ENCODE measurements at regions not wholly inside any gene's neighbourhood (a gene's known extent, or its start where the extent isn't known, plus 50 kb on each side); places are given as distances from the start of the nearest gene placed in this dataset.

- DNase-seq (ENCODE audit: low spot score): no peak
These were observed 212.1 kb upstream of the FMN2 start for GRCh38 chr1:239879321-239880170.

- no peak for DNase-seq (ENCODE audit: low spot score)
These were observed 208.7 kb upstream of the FMN2 start for GRCh38 chr1:239882967-239883366.

- DNase-seq (ENCODE audit: low spot score): no peak
These were observed 206.9 kb upstream of the FMN2 start for GRCh38 chr1:239884796-239885195.

DNA sequence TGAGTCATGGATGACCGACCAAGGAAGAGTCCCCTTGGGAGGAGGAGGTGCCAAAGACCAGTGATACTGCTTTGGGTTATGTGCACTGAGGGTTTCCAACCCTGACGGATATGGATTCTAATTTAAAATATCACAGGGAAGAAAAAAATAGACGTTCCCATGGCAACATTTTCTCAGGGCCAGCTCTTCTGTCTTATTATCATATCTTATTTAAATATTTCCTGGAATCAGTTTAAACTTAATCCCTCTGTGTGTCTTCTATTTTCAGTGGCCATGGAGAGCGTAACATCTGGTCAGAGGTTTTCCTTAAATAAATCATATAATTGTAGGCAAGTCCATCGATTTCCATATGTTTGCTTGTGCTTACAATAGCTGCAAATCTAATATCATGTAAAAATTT lies 205.4 kb upstream of the FMN2 start:
- DNase-seq (ENCODE audit: low spot score): no peak

DNA sequence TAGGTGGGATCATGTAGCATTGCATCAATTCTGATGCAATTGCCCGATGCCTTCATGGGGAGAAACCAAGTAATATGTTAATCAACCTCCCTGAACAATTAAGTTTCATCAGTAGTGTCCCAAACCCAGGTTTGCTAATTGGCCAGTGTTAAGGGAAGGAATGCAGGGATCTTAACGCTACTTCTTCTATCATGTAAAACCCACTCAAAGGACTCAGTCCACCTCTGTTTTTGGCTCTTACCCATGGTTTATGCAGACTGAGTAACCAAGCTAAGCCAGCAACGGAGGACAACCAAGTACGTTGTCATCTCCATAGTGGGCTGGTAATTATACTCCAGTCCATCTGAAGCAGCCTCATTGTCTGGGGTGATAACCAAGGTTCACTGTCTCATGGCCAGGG lies 203.0 kb upstream of the FMN2 start:
- DNase-seq (ENCODE audit: low spot score): no peak

GRCh38 chr1:239891621-239892358 lies 199.9 kb upstream of the FMN2 start:
- DNase-seq (ENCODE audit: low spot score): no peak

DNA sequence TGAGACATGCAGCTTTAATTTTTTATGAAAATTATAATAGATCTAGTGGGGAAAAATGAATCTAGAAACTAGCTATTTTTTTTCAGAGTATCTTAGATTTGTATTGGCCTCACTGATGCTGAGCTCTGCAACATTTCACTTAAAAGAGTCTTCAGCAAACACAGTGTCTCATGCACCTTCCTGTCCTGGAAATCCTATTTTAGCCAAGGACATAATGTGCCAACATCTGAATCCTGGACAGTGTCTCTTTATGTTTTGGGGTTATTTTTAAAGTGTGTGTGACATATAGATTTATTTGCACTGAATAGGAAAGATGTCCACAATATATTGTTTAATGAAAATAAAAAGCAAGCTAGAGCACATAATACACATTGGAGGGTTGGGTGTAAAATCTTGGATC lies 199.1 kb upstream of the FMN2 start:
- DNase-seq (ENCODE audit: low spot score): no peak

DNA sequence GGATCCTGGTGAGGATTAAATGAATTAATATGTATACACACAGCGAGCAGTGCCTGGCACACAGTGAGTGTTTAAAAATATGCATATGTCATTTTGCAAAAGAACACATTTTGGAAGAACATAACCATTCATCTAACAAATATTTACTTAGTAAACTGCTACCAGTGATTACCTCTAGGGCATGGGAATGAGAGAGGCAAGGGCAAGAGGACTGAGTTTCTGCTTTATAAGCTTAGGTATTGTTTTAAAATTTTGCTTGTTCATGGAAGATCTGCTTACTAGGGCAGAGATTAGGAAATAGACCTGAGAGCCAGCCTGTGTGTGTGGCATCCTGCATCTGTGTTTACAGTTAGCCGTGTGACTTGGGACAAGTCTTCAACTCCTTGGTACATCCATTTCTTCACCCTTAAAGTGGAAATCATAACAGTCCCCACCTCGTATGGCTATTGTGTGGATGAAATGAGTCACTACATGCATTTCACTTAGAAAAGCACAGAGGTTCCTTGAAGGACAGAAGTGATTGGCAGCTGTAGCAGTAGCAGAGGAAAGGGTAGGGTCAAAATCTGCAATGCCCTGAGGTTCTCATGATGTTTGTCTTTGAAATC lies 198.5 kb upstream of the FMN2 start:
- DNase-seq (ENCODE audit: low spot score): no peak

- DNase-seq (ENCODE audit: low spot score): no peak
These were observed 195.1 kb upstream of the FMN2 start for GRCh38 chr1:239896569-239896968.

DNA sequence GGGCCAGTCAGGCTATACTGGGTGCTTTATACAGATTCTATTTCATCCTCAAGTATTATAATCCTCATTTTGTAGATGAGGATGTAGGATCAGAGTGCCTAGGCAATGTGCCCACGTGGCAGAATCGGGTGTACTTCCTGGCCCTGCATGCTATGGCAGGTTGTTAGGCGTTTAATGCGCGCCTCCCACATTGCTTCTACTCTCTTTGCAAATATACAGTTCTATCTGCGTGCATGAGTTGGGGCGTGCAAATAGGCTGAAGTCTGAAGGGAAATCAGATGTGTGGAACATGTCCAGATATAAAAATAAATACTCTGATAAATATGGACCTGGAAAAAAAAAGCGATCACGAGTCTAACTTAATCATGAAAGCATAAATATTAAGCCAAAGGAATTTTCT lies 194.7 kb upstream of the FMN2 start:
- DNase-seq (ENCODE audit: low spot score): no peak

- DNase-seq (ENCODE audit: low spot score): no peak
These were observed 194.2 kb upstream of the FMN2 start for GRCh38 chr1:239897458-239897857.

- DNase-seq (ENCODE audit: low spot score): peak; percentile 80
These were observed 193.5 kb upstream of the FMN2 start for GRCh38 chr1:239898062-239898730.

GRCh38 chr1:239899747-239900146 lies 191.9 kb upstream of the FMN2 start:
- DNase-seq (ENCODE audit: low spot score): no peak

GRCh38 chr1:239906394-239906793 lies 185.3 kb upstream of the FMN2 start:
- DNase-seq (ENCODE audit: low spot score): no peak

DNA sequence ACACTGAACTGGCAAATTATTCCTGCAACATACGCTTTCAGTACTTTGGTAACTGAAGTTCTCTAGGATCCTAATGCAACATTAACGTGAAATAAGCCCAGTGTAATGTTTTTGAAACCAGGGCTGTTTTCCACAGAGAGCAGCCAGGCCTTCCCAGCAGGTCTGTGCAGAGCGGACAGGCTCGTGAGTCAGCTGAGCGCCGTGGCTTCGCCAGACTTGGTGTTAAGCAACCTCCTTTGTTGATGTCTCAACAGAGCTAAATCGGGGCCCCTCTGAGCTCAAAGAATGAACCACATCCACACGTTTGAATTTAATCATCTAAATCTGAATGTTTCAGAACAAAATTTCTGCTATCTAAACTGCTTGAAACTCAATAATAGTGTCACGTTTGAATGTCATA lies 181.8 kb upstream of the FMN2 start:
- DNase-seq (ENCODE audit: low spot score): no peak

GRCh38 chr1:239912471-239912870 lies 179.2 kb upstream of the FMN2 start:
- DNase-seq (ENCODE audit: low spot score): no peak

- no peak for DNase-seq (ENCODE audit: low spot score)
These were observed 178.5 kb upstream of the FMN2 start for GRCh38 chr1:239913141-239913585.

- no peak for DNase-seq (ENCODE audit: low spot score)
These were observed 176.9 kb upstream of the FMN2 start for GRCh38 chr1:239914751-239915231.

DNA sequence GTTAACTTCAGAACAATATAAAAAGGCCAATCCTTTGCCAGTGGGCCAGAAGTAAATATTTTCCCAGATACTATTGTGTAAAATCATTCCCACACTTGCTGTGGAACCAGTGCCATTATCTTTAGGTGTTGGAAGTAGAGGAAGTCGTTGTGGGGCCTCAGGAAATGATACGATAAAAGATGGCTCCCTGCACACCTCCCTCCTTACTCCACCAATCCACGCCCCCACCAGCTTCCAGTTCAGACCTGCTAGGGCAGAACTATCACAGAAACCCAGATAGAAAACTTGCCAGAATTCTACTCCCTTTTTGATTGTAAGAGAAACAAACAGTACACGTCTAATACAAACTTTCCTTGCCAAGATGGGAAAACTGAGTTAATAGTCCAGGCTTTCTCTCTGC lies 173.0 kb upstream of the FMN2 start:
- DNase-seq (ENCODE audit: low spot score): no peak

DNA sequence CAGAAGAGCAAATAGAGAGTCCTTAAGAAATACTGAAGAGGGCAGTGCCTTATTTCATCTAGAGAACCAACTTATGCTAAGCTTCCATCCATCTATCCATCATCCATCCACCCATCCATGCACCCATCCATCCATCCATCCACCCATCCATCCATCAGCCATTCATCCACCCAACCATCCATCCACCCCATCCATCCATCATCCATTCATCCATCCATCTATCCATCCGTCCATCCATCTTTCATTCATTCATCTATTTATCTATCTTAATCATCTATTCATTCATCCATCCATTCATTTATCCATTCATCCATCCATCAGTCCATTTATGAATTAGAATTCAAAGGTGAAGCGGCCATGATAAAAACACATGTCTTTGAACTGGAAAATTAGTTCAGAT lies 171.5 kb upstream of the FMN2 start:
- DNase-seq (ENCODE audit: low spot score): no peak

- no peak for DNase-seq (ENCODE audit: low spot score)
These were observed 168.7 kb upstream of the FMN2 start for GRCh38 chr1:239922778-239923522.
